ENCODE measurements at regions not wholly inside any gene's neighbourhood (a gene's known extent, or its start where the extent isn't known, plus 50 kb on each side); places are given as distances from the start of the nearest gene placed in this dataset.

DNA sequence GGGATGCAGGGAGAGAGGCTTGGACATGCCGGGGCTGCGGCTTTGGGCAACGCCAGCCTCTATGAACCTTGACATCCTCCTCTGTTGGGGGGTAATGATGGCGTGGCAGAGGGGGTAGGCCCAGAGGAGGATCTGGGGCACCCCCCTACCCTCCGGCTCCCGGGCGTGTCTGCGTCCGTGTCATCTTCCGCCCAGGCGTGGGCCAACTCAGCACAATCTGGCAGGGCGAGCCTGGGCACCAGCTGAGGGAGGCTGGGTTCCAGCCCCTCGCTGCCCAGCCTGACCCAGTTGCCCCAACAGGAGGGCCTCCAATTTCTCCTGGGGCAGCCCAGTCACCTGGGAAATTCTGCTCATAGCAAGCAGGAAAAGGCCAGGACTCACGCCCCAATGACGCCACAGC lies 62.9 kb upstream of the IL17B start:
- intact Hi-C loops (cut with micrococcal nuclease): loop anchor here (1.0 kb wide), 2 partner anchors 109 to 122 kb away; partner anchors contain the start of gene CSNK1A1
- no peak overlapping the region for H3K27ac Mint-ChIP-seq
- H3K27me3 Mint-ChIP-seq: no peaks in the 10 kb centered on the region
- H3K4me3 Mint-ChIP-seq: no peak overlapping the region
- DNase-seq: no peak
- H3K36me3 Mint-ChIP-seq (ENCODE audit: low read depth): no peaks in the 10 kb centered on the region
- peaks cover 25% of the 10 kb centered on the region for H3K4me1 Mint-ChIP-seq
- H3K9me3 Mint-ChIP-seq: no peaks in the 10 kb centered on the region

DNA sequence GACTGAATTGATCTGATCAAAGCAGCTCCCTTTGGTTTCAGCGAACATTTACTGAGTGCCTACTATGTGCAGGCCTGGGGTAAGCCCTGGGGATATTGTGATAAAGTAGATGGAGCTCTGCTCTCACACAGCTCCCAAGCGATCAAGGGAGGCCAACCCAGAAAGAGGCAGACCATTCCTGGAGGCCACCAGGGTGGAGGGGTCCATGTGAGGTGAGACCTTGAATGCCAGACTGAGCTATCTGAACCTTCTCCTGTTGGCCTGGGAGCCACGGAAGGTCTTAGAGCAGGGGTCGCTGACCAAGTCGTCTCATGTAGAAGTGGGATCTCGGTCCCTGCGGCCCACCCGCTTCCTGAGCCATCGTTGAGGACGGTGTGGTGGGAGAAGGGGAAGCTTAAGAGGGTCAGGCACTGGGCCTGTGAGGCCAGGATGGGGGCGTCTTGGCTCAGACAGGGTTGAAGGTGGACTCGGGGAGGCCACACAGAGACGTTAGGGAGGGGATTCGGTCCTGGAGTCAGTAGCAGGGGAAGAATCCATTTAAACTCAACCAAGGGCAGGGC lies 62.2 kb upstream of the IL17B start:
- Mint-ChIP-seq H3K4me3 (no peak overlapping the region), H3K27ac (no peak overlapping the region), H3K4me1 (peaks cover 25% of the 10 kb centered on the region), H3K36me3 (ENCODE audit: low read depth) (no peaks in the 10 kb centered on the region), H3K27me3 (peaks cover 1% of the 10 kb centered on the region), H3K9me3 (no peaks in the 10 kb centered on the region)
- intact Hi-C loops (cut with micrococcal nuclease): no loop called here
- DNase-seq: no peak

DNA sequence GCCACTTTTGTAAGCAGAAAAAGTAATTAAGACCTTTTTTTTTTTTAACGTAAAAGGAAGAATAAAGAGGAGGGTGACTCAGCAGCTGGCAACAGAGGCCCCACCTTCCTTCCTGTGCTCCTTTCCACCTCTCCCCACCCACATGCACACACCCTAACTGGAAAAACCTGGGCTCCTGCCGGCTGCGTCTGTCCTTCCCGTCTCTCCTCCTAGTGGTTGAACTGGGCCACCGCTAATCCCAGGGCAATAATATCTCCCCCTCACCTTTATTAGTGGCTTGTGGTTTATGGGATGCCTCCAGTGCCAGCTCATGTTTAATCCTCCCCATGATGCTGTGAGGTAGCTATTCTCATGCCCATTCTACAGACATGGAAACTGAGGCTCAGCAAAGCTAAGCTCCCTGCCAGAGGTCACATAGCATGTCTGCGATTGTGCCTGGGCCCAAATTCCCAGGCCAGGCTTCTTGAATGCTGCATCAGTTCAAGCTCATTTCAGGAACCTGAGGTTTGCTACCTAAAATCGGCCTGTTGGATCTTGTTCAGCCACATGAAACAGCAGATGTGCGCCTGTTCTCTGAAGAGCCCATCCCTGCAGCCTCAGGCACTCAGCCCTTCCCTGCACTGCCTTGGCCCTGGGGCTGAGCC lies 60.9 kb upstream of the IL17B start:
- intact Hi-C loops (cut with micrococcal nuclease): no loop called here
- Mint-ChIP-seq H3K4me3 (peak overlapping the region; percentile 18), H3K4me1 (peaks cover 25% of the 10 kb centered on the region), H3K27me3 (peaks cover 4% of the 10 kb centered on the region), H3K36me3 (ENCODE audit: low read depth) (no peaks in the 10 kb centered on the region), H3K27ac (peak overlapping the region; percentile 55), H3K9me3 (no peaks in the 10 kb centered on the region)
- no peak for DNase-seq

DNA sequence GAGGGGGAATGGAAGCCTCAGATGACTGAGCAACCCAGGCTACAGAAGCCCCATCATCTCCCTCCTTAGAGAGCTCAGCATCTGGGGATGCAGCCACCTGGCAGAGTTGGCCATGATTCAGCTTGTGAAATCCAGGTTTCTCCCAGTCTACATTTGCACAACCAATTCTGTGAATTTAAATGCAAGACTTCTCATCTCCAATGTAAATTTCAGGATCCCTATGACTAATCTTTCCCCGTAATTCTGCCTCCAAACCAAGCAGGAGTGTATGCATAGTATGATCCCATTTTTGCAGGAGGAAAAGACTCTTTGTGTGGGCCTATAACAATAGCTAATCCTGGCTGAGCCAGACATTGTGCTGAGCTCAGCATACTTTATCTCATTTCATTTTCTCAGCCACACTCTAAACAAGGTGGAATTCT lies 59.6 kb upstream of the IL17B start:
- Mint-ChIP-seq H3K36me3 (ENCODE audit: low read depth) (no peaks in the 10 kb centered on the region), H3K27ac (no peak overlapping the region), H3K4me3 (no peak overlapping the region), H3K9me3 (no peaks in the 10 kb centered on the region), H3K4me1 (peaks cover 25% of the 10 kb centered on the region), H3K27me3 (peaks cover 4% of the 10 kb centered on the region)
- no peak for DNase-seq
- intact Hi-C loops (cut with micrococcal nuclease): no loop called here

DNA sequence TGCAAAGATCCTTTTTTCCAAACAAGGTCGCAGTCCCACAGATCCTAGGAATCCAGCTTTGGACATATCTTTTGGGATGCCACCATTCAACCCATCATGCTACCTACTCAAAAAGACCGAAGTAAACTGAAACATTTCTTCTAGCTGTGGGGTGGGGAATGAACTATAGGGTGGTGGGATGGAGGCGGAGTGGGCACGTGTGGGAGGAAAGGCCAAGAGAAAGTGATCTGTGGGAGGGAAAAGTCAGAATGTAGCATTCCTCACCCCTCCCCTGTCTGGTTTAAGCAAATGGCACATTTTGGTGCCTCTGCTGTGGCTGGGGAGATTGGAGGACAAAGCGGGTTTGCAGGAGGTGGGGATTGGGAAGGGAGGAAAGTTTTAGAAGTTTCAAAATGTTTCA lies 59.2 kb upstream of the IL17B start:
- intact Hi-C loops (cut with micrococcal nuclease): no loop called here

DNA sequence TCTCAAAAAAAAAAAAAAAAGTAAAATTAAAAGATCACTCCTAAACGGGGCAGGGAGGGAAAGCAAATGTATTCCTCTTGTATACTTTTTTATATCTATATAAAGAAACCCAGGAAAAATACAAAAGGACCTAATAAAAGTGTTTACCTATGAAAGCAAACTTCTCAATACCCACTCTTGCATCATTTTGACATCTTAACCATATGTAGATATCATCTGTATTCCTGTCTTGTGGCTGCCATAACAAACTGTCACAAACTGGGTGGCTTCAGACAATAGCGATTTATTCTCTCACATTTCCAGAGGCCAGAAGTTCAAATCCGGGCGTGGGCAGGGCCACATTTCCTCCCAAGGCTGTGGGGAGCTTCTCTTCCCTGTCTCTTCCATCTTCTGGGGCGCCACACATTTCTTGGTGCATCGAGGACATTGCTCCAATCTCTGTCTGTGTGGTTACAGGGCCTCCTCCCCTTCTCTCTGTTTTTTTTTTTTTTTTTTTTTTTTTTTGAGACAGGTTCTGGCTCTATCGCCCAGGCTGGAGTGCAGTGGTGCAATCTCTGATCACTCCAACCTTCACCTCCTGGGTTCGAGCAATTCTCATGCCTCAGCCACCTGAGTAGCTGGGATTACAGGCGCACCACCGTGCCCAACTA lies 58.4 kb upstream of the IL17B start:
- DNase-seq: no peak
- no peaks in the 10 kb centered on the region for H3K36me3 Mint-ChIP-seq (ENCODE audit: low read depth)
- peaks cover 4% of the 10 kb centered on the region for H3K27me3 Mint-ChIP-seq
- no peak overlapping the region for H3K4me3 Mint-ChIP-seq
- H3K4me1 Mint-ChIP-seq: peaks cover 22% of the 10 kb centered on the region
- H3K9me3 Mint-ChIP-seq: no peaks in the 10 kb centered on the region
- intact Hi-C loops (cut with micrococcal nuclease): no loop called here
- no peak overlapping the region for H3K27ac Mint-ChIP-seq

More for the DNA sequence above, 59.2 kb upstream of the IL17B start:
- no peak overlapping the region for H3K4me3 Mint-ChIP-seq
- H3K27me3 Mint-ChIP-seq: peaks cover 4% of the 10 kb centered on the region
- H3K36me3 Mint-ChIP-seq (ENCODE audit: low read depth): no peaks in the 10 kb centered on the region
- H3K9me3 Mint-ChIP-seq: no peaks in the 10 kb centered on the region
- no peak for DNase-seq
- no peak overlapping the region for H3K27ac Mint-ChIP-seq
- H3K4me1 Mint-ChIP-seq: peaks cover 24% of the 10 kb centered on the region

DNA sequence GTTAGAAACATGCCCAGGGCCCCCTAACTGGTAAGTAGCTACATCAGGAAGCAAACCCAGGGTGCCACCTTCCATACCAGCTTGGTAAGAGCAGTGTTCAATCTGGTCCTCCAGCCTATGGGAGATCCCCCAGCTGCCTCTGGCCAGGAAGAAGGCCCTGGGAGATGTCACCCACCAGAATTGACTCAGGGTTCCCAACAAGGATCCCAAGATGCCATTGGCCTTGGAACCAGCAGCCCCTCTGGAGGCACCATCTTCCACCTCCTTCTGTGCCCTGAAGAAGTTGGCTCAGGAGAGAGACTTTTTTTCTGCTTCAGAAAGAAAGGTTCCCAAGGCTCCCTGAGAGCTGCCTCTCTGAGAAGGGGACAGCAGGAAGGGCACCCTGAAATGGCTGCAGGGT lies 56.6 kb upstream of the IL17B start:
- H3K27ac Mint-ChIP-seq: no peak overlapping the region
- no peaks in the 10 kb centered on the region for H3K9me3 Mint-ChIP-seq
- H3K4me1 Mint-ChIP-seq: peaks cover 23% of the 10 kb centered on the region
- no peak for DNase-seq
- H3K4me3 Mint-ChIP-seq: no peak overlapping the region
- peaks cover 4% of the 10 kb centered on the region for H3K27me3 Mint-ChIP-seq
- intact Hi-C loops (cut with micrococcal nuclease): no loop called here
- H3K36me3 Mint-ChIP-seq (ENCODE audit: low read depth): no peaks in the 10 kb centered on the region

DNA sequence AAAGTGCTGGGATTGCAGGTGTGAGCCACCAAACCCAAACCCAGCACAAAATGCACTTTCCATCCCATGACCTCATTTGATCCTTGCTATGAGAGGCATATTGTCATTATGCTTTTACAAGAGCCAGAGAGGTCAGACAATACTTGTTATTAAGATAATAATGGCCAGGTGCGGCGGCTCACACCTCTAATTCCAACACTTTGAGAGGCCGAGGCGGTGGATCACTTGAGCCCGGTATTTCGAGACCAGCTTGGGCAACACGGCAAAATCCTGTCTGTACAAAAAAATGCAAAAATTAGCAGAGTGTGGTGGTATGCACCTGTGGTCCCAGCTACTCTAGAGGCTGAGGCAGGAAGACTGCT lies 55.9 kb upstream of the IL17B start:
- Mint-ChIP-seq H3K4me1 (peaks cover 21% of the 10 kb centered on the region), H3K9me3 (no peaks in the 10 kb centered on the region), H3K36me3 (ENCODE audit: low read depth) (no peaks in the 10 kb centered on the region), H3K27me3 (peaks cover 4% of the 10 kb centered on the region), H3K27ac (no peak overlapping the region), H3K4me3 (no peak overlapping the region)
- no peak for DNase-seq
- intact Hi-C loops (cut with micrococcal nuclease): no loop called here

DNA sequence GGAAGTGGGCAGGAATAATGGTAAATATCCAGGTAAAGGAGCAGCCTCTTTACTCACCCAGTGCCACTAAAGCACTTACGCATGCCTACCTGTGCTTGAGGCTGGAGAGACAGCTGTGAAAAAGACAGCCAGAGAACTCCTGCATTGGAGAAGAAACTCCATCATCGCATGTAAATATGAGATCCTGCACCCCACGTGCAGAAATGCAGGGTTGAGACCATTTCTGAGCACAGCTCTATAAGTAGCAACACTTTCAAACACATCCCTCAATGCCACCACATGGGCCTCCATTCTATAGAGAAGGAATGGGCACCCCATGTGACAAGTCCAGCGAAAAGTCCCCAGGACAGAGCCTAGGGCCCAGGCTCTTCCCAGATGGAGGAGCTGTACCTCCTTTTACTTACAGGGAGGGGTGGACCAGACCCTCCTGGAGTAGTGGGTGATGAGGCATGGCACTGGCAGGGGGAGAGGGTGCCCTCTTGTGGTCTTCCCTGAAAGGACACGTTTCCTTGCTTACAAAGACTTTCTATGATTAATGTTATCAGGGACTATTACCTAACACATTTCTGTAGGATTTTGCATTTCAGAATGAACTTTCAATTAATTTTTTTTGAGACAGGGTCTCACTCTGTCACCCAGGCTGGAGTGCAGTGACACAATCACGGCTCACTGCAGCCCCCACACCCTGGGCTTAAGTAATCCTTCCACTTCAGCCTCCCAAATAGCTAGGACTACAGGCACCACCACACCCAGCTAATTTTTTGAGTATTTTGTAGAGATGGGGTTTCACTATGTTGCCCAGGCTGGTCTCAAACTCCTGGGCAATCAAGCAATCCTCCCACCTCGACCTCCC lies 55.3 kb upstream of the IL17B start:
- Mint-ChIP-seq H3K4me1 (peaks cover 17% of the 10 kb centered on the region), H3K36me3 (ENCODE audit: low read depth) (no peaks in the 10 kb centered on the region), H3K9me3 (no peaks in the 10 kb centered on the region), H3K4me3 (no peak overlapping the region), H3K27me3 (peaks cover 4% of the 10 kb centered on the region), H3K27ac (no peak overlapping the region)
- intact Hi-C loops (cut with micrococcal nuclease): loop anchor here (1.0 to 5.0 kb wide), 3 partner anchors 52 to 130 kb away; no protein-coding TSS in a partner anchor
- peak; percentile 85 for DNase-seq

DNA sequence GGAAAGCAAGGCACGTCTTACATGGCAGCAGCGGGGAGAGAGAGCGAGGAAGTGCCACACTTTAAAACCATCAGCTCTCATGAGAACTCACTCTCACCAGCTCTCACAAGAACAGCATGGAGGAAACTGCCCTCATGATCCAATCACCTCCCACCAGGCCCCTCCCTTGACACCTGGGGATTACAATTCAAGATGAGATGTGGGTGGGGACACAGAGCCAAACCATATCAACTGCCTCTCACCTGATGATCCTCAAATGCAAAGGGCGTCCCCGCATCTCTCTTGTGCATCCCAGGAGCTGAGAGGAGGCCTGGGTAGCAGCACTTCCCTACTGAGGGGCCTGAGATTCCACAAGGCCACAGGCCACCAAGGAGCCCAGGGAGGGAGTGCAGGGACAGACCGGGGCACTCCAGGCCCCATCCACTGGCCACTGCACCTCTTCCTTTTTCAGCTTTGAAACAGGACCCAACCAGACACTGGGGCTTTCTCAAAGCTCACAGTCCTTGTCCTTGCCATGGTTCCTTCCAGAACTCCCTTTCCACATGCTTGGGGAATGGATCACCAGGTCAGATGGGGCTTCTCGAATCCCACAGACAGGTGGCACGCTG lies 54.5 kb upstream of the IL17B start:
- no peaks in the 10 kb centered on the region for H3K9me3 Mint-ChIP-seq
- peaks cover 14% of the 10 kb centered on the region for H3K4me1 Mint-ChIP-seq
- H3K4me3 Mint-ChIP-seq: no peak overlapping the region
- no peaks in the 10 kb centered on the region for H3K36me3 Mint-ChIP-seq (ENCODE audit: low read depth)
- H3K27ac Mint-ChIP-seq: no peak overlapping the region
- intact Hi-C loops (cut with micrococcal nuclease): loop anchor here (1.0 to 5.0 kb wide), 3 partner anchors 51 to 131 kb away; no protein-coding TSS in a partner anchor
- no peak for DNase-seq
- peaks cover 4% of the 10 kb centered on the region for H3K27me3 Mint-ChIP-seq

DNA sequence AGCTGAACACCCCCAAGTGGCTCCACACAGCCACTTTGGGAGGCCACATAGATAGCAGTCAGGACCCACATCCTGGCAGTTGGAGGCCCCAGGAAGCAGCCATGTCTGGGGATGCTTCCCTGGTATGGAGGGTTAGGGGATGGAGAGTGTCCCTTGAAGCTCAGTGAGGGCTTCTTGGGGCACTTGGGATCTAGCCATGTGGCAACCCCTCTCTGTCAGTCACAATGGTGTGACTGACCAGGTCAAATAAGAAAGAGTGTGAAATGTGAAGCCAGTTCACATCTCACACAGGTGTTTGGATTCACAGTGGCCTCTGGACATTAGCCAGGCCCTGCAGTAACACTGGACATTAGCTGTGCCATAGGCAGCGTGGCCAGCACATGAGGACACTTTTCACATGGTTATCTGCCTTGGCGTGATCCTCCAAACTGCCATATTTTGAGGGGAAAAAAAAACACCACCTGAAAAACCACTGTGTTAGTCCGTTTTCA lies 53.9 kb upstream of the IL17B start:
- Mint-ChIP-seq H3K4me1 (peaks cover 8% of the 10 kb centered on the region), H3K9me3 (no peaks in the 10 kb centered on the region), H3K27ac (no peak overlapping the region), H3K4me3 (no peak overlapping the region), H3K27me3 (peaks cover 4% of the 10 kb centered on the region), H3K36me3 (ENCODE audit: low read depth) (no peaks in the 10 kb centered on the region)
- DNase-seq: no peak
- intact Hi-C loops (cut with micrococcal nuclease): loop anchor here (5.0 kb wide), 1 partner anchor 116 kb away; no protein-coding TSS in a partner anchor

DNA sequence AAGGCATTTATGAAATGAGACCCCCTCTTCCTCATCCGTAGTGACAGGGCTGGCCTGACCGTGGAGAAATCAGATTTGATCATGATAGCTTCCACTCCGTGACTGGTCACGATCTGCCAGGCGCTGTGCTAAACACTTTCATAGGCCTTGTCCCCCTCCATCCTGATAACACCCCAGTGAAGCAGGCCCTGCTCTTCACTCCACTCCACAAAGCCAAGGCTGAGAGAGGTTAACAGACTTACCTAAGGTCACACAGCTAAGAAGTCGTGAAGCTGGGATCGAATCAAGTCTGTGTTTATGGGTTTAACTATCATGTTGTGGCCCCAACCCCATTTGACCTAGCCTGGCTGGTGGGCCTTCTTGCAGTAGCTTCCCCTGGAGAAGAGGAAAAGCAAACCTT lies 53.3 kb upstream of the IL17B start:
- Mint-ChIP-seq H3K4me1 (peaks cover 6% of the 10 kb centered on the region), H3K27ac (no peak overlapping the region), H3K27me3 (peaks cover 5% of the 10 kb centered on the region), H3K4me3 (no peak overlapping the region), H3K9me3 (no peaks in the 10 kb centered on the region), H3K36me3 (ENCODE audit: low read depth) (no peaks in the 10 kb centered on the region)
- intact Hi-C loops (cut with micrococcal nuclease): loop anchor here (5.0 kb wide), 1 partner anchor 115 kb away; no protein-coding TSS in a partner anchor
- DNase-seq: no peak

Measured in activated CD4-positive, alpha-beta T cell treated with anti-CD3 and anti-CD28 coated beads, Interleukin-2, amount 10 ng/mL, durations not matched to agents 24 days and 14 days (primary cell).